Fibroblast of villous mesenchyme (primary cell): ENCODE measurements at regions not wholly inside any gene's neighbourhood (a gene's known extent, or its start where the extent isn't known, plus 50 kb on each side); places are given as distances from the start of the nearest gene placed in this dataset.

Experiments
- DNase-seq: peaks from one replicate; pipeline ENCODE4 v3.0.0-alpha.2; 2010; ENCODE audit warnings: low read depth
- H3K4me3 ChIP-seq: 2 replicates; pipeline ENCODE4 v1.5.1; 2011; ENCODE audit warnings: low read depth, mild to moderate bottlenecking, low read length
- CTCF ChIP-seq: IDR thresholded peaks from 2 replicates; pipeline ENCODE4 v1.5.1; 2012; ENCODE audit warnings: low read depth, mild to moderate bottlenecking, low read length; ENCODE audit not compliant: insufficient read depth

- no peak for DNase-seq
- no peak for TF ChIP-seq CTCF
These were observed 278.9 kb upstream of the LRRC3B start for GRCh38 chr3:26343647-26344046.

GRCh38 chr3:26345613-26346012 lies 277.0 kb upstream of the LRRC3B start:
- no peak for DNase-seq
- no peak for TF ChIP-seq CTCF
- H3K4me3 ChIP-seq, result no peak overlapping the region

More at GRCh38 chr3:26343647-26344046, 278.9 kb upstream of the LRRC3B start:
- no peak overlapping the region for H3K4me3 ChIP-seq

- no peak for DNase-seq
- no peak overlapping the region for H3K4me3 ChIP-seq
- no peak for TF ChIP-seq CTCF
These were observed 276.1 kb upstream of the LRRC3B start for GRCh38 chr3:26346497-26346896.

- no peak overlapping the region for H3K4me3 ChIP-seq
- TF ChIP-seq CTCF, result no peak
- DNase-seq, result no peak
These were observed 275.4 kb upstream of the LRRC3B start for GRCh38 chr3:26347150-26347549.

GRCh38 chr3:26350853-26351252 lies 271.7 kb upstream of the LRRC3B start:
- H3K4me3 ChIP-seq, result no peak overlapping the region
- no peak for TF ChIP-seq CTCF
- no peak for DNase-seq

- DNase-seq, result no peak
- TF ChIP-seq CTCF, result no peak
- H3K4me3 ChIP-seq, result no peak overlapping the region
These were observed 269.5 kb upstream of the LRRC3B start for GRCh38 chr3:26353097-26353496.

- TF ChIP-seq CTCF, result no peak
- H3K4me3 ChIP-seq, result no peak overlapping the region
- no peak for DNase-seq
These were observed 264.2 kb upstream of the LRRC3B start for GRCh38 chr3:26358405-26358804.
